ENCODE measurements at regions not wholly inside any gene's neighbourhood (a gene's known extent, or its start where the extent isn't known, plus 50 kb on each side); places are given as distances from the start of the nearest gene placed in this dataset.

DNA sequence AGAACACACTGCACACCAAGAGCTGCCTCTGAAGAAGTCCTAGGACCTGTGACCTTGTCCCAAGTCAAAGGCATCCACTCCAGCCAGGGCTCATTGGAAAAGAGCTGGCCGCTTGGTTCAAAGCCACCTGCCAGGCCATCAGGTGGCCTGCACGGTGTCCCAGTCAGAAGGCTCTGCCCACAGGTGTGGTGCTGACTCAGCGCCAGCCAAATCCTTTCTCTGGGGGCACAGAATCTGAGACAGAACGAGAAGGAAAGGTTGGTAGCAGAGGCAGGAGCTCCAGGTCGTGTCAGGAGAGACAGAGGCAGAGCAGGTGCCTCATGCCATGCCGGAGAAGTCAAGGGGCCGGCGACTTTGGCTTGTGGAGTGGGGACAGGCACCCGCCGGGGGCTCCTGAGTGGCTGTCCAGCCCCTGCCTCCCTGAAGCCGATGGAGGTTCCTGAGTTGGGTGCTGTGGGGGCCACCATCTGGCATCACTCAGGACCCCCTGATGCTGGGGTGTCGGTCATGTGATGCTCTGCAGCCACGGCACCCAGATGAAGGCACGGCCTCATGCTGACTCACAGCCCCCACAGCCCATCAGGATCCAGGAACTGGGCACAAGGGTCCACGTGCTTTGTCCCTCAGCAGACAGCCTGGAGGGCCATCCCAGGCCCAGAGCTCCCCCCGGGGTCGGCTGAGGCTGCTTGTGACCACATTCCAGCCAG is 128.1 kb upstream of the FOXF1 start:
- DNase-seq (ENCODE audit: low read depth, low spot score) (no peak), FAIRE-seq (no peak)
- CTCF ChIA-PET = interaction anchor here (0.8 to 1.4 kb wide), 3 partner anchors 15 to 129 kb away, joined by 3 to 5 read pairs (median 4); no protein-coding TSS in a partner anchor
- BruUV-seq (replicated peaks) = no TSS peak
- Histone ChIP-seq H3K4me3 (replicated peaks in 1 of 3; ENCODE audit: insufficient read depth in 1 of 3, low read depth in 1 of 3, low read length in 3 of 3) (no peak overlapping the region), H3K4me1 (ENCODE audit: control insufficient read depth, extremely low read depth, insufficient read depth, low read length) (peaks cover 12% of the 10 kb centered on the region), H3K9me3 (replicated peaks; ENCODE audit: control insufficient read depth, insufficient read depth, low read length) (no peaks in the 10 kb centered on the region), H3K36me3 (ENCODE audit: control insufficient read depth in 2 of 2, extremely low read depth in 1 of 2, insufficient read depth in 2 of 2, low read length in 2 of 2) (no peaks in the 10 kb centered on the region), H3K9ac (replicated peaks; ENCODE audit: extremely low read depth, insufficient read depth, low read length) (no peak overlapping the region), H3K4me2 (ENCODE audit: insufficient read depth, low read length) (no peak overlapping the region), H3K27me3 (ENCODE audit: control insufficient read depth in 2 of 2, insufficient read depth in 2 of 2, low read length in 2 of 2) (no peaks in the 10 kb centered on the region), H3K27ac (ENCODE audit: insufficient read depth, low read depth, low read length) (no peak overlapping the region), H3K9me1 (replicated peaks; ENCODE audit: control insufficient read depth, extremely low read depth, insufficient read depth, low read length) (no peaks in the 10 kb centered on the region), H3K79me2 (ENCODE audit: control insufficient read depth, insufficient read depth, low read length) (no peaks in the 10 kb centered on the region), H4K20me1 (replicated peaks; ENCODE audit: control insufficient read depth, extremely low read depth, insufficient read depth, low read length) (no peaks in the 10 kb centered on the region), H2AFZ (ENCODE audit: low read depth, low read length) (no peak overlapping the region)
- POLR2A ChIA-PET = no interaction called here
- no peak for TF ChIP-seq POLR2AphosphoS5 (IDR thresholded peaks at IDR 0.05; ENCODE audit: insufficient read depth, low read depth, low read length)
- no peak for TF ChIP-seq POLR2A (IDR thresholded peaks at IDR 0.05; ENCODE audit: low read depth, low read length)
- TF ChIP-seq, protein P1, sequence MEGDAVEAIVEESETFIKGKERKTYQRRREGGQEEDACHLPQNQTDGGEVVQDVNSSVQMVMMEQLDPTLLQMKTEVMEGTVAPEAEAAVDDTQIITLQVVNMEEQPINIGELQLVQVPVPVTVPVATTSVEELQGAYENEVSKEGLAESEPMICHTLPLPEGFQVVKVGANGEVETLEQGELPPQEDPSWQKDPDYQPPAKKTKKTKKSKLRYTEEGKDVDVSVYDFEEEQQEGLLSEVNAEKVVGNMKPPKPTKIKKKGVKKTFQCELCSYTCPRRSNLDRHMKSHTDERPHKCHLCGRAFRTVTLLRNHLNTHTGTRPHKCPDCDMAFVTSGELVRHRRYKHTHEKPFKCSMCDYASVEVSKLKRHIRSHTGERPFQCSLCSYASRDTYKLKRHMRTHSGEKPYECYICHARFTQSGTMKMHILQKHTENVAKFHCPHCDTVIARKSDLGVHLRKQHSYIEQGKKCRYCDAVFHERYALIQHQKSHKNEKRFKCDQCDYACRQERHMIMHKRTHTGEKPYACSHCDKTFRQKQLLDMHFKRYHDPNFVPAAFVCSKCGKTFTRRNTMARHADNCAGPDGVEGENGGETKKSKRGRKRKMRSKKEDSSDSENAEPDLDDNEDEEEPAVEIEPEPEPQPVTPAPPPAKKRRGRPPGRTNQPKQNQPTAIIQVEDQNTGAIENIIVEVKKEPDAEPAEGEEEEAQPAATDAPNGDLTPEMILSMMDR (IDR thresholded peaks at IDR 0.05; ENCODE audit: extremely low read depth in 1 of 2, insufficient read depth in 1 of 2, low read depth in 1 of 2, low read length in 2 of 2) = no peak
- no peak for TF ChIP-seq EZH2 (IDR thresholded peaks at IDR 0.05; ENCODE audit: borderline replicate concordance, low read depth, low read length, severe bottlenecking)
- TF ChIP-seq MYC (IDR thresholded peaks at IDR 0.05; ENCODE audit: low read depth, low read length) = no peak
- TF ChIP-seq FOS (IDR thresholded peaks at IDR 0.05; ENCODE audit: borderline replicate concordance, insufficient read depth, low read length) = no peak
- TF ChIP-seq, protein P2, sequence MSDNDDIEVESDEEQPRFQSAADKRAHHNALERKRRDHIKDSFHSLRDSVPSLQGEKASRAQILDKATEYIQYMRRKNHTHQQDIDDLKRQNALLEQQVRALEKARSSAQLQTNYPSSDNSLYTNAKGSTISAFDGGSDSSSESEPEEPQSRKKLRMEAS (IDR thresholded peaks at IDR 0.05; ENCODE audit: insufficient read depth, insufficient read length) = no peak
- TF ChIP-seq GATA2 (IDR thresholded peaks at IDR 0.05; ENCODE audit: insufficient read depth, insufficient read length, low read depth, low read length) = no peak
- no peak for TF ChIP-seq JUN (IDR thresholded peaks at IDR 0.05; ENCODE audit: borderline replicate concordance, insufficient read depth, insufficient read length, low read depth)
- intact Hi-C loops (cut with micrococcal nuclease) (loop anchor here (10.0 kb wide), 1 partner anchor 453 kb away; no protein-coding TSS in a partner anchor), dilution Hi-C loops (cut with MboI; ENCODE audit: extremely low pct_ligation_motif_present, low sequenced_read_pairs) (no loop called here)

All from endothelial cell of umbilical vein (primary cell).